Activated CD4-positive, alpha-beta T cell treated with anti-CD3 and anti-CD28 coated beads, Interleukin-2, amount 50 U/mL, for 4 hours (primary cell): ENCODE measurements at regions not wholly inside any gene's neighbourhood (a gene's known extent, or its start where the extent isn't known, plus 50 kb on each side); places are given as distances from the start of the nearest gene placed in this dataset.

Experiments
- DNase-seq, 2 experiments: peaks; one replicate each; pipeline ENCODE4 v3.0.0-alpha.2; 2020

- no peak for DNase-seq
These were observed 240.9 kb downstream of the SYK start for GRCh38 chr9:91042541-91042940.

GRCh38 chr9:91043056-91043810 lies 241.6 kb downstream of the SYK start:
- DNase-seq = no peak

- DNase-seq = no peak
These were observed 242.2 kb downstream of the SYK start for GRCh38 chr9:91043811-91044175.

- DNase-seq = no peak
These were observed 242.7 kb downstream of the SYK start for GRCh38 chr9:91044354-91044753.

GRCh38 chr9:91045041-91045440 lies 243.4 kb downstream of the SYK start:
- no peak for DNase-seq

GRCh38 chr9:91047529-91047928 lies 245.9 kb downstream of the SYK start:
- peak; percentile 20 to 37 for DNase-seq

- DNase-seq = no peak
These were observed 246.5 kb downstream of the SYK start for GRCh38 chr9:91047993-91048607.

- DNase-seq = no peak
These were observed 247.1 kb downstream of the SYK start for GRCh38 chr9:91048749-91049148.

DNA sequence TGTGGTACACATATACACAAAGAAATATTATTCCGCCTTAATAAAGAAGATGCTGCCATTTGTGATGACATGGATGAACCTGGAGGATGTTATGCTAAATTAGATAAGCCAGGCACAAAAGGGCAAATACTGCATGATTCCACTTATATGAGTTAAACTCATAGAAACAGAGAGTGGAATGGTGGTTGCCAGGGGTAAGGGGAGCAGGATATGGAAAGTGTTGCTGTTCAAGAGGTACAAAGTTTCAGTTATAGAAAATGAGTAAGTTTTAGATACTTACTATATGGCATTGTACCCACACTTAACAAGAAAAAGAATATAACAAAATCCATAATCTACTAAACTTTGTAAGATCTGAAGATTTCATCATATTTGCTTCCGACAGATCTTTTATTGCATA lies 252.2 kb downstream of the SYK start:
- DNase-seq = no peak

DNA sequence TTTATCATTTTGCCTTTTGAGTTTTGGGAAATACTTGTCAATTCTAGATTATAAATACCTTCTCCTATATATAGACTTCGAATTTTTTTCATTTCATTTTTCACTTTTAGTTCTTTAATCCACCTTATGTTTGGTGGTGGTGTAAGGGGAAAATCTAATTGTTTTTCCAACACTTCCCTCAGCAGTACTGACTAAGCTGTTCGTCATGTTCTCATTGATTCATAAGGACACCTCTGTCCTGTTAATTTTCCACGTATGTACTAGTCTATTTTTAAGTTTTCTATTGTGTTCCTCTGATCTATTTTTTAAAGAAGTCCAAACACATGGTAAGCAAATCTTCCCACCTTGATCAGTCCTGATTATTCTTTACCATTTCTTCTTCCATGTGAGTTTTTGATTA lies 254.2 kb downstream of the SYK start:
- DNase-seq = no peak

DNA sequence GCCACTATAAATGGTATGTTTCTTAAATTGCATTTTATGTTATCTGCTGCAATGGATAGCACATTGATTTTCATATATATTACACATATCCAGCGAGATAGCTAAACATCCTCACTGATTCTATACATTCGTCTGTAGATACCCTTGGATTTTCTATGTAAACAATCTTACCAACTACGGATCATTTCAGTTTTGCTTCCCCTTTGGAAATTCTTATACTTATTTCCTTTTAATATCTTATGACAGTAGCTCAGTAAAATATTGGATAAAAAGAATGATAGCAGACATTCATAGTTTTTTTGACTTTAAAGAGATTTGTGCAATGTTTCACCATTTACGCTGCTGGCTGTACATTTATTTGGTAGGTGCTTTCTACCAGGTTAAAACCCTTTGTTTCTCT lies 254.9 kb downstream of the SYK start:
- DNase-seq = no peak

DNA sequence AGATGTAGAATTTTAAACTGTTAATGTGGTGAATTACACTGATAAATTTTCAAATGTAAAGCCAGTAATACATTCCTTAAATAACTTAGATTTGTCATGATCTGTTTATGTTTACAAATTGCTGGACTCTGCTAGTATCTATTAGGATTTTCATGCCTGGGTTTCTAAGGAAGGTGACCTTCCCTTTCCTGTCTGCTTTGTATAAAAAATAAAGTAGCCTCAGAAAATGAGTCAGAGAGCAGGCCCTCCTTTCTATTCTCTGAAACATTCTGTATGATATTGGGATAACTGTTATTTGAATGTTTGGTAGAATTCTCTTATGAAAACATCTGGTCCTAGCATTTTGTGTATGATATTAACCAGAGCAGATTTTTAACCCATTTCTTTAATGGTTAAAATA lies 255.3 kb downstream of the SYK start:
- DNase-seq = no peak

GRCh38 chr9:91059713-91060112 lies 258.1 kb downstream of the SYK start:
- DNase-seq = no peak

DNA sequence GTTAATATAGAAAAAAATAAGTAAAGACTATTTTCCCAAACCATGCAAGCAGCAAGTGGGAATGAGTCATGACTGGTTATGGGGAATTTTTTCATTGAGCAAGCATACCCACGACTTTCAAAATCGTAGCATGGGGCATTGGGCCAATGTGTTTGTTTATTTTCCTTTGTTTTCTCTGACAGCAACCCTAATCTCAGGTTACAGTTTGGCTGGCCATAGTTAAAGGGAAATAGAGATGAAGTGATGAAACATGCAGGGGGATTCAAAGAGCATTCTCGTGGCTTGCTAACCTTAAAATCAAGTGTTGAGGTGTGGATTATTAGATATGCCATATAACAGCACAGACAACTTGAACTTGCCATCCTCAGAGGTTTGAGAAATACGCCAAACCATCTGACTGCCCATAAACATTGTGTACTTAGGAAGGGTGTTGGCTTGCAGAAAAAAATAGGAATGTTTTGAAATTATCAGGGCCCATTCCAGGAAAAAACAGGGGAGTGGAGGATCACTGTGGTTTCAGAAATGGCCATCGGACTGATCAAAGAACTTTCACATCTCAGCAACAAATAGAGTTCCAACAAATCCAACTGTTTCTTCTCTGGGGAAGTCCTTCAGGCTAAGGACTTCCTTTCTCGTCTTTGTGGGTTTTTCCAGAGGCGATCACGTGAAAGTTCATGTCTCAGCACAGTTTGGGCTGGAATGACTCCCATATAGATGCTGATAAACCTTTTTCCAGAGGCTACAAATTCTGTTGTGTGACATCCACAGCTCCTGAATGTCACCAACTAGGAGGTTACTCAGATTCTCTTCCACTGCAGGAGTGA lies 259.1 kb downstream of the SYK start:
- no peak for DNase-seq

DNA sequence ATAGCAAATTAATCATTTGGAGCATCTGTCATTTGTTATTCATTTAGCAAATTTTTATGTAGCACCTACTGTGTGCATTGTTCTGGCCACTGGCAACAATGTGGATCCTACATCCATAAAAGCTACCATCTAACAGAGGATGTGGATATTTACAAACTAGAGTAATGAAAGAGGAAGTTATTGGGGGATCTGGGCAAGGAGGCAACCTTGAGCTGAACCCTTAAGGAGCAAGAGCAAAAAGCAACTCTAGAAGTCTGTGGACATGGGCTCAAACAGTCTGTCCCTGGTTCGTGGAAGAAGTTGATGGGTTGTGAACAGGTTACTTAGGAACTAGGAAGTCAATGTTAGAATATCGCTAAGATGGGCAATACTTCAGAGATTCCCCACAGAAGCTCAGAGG lies 259.9 kb downstream of the SYK start:
- no peak for DNase-seq

GRCh38 chr9:91062281-91062680 lies 260.7 kb downstream of the SYK start:
- DNase-seq = no peak

DNA sequence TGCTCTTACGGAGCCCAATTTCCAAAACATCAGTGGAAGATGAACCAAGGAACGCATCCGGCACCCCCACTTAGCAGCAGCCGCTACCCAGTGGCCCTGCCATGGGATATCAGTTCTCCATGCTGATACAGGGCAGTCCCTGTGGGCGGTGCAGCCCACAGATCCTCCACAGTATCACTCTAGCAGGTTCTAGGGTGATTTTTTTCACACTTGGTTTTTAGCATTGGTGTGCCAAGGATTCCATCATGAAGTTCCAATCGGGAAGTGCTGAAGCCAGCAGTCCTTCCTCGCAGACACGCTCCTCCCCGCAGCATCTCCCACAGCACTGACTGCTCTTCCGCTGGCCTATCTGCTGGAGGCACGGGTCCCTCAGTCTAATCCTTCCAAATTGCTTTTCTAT lies 261.9 kb downstream of the SYK start:
- DNase-seq = no peak

DNA sequence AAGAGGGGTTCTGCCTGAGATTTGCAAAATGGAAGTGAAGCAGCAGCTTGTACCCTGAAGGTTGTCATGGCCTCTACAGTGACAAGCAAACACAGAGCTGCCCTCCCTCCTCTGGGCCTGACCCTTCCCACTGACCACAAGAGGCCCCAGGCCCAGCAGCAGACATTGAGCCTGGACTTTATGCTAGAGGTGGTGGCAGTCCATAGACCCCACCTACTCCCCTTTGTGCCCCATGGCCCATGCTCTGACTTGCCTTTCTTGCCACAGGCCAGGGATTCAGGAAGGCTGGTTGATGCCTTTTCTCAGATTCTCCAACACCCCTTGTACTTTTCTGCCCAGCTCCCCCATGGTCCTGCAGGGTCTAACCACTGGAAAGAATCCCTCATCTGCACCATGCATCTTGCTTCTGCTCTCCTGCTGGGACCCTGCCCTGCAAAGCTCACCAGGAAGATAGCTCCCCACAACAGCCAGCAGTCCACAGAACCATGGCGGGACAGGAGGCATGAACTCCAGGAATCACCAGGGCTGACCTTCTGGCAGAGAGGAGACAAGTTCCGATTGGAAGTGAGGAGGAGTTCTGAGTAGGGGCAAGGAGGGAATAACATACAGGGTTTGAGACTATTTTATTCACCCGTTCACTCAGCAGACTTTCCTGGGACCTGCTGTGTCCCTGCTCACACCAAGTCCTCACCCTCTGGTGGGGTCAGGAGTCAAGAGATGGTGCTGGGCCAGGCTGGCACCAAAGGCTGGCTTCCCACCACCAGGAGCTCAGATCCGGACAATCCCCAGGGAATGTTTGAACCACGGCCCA lies 263.8 kb downstream of the SYK start:
- DNase-seq = no peak

- DNase-seq = no peak
These were observed 264.4 kb downstream of the SYK start for GRCh38 chr9:91066042-91066415.

GRCh38 chr9:91066856-91067255 lies 265.2 kb downstream of the SYK start:
- DNase-seq = no peak

DNA sequence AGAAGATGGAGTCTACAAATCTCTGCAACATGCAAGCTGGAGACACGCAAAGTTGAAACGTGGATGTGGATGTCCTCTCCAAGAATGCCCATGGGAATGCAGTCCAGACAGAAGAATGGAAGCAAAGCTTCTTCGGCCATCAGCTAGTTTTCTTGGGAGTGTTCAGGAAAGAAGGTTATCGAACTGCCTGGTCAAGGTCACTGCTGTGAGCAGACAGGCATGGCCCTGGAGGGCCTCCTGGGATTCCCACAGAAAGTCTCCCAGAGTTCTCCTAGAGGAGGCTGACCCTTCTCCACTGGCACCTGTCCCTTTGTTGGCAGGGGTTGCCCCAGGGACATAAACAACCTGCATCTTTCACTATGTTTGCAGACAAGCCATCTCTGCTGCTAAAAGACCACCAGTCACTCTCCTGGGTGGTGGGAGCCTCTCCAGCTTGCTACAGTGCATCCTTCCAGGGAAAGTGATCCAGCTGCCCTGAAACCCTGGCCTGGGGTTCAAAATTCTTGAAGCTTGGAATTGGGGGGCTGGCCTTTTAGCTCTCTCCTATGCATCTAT lies 265.8 kb downstream of the SYK start:
- DNase-seq = no peak

- DNase-seq = peak; percentile 21 to 22
These were observed 269.8 kb downstream of the SYK start for GRCh38 chr9:91071184-91071990.
